HEK293 (cell line): ENCODE measurements at regions not wholly inside any gene's neighbourhood (a gene's known extent, or its start where the extent isn't known, plus 50 kb on each side); places are given as distances from the start of the nearest gene placed in this dataset.

Experiments
- CTCF ChIA-PET: fragments of 350-600 bp; formaldehyde crosslinking; extraction: SDS; loops from one replicate; lab custom pipeline; 2021; ENCODE audit warnings: antibody characterized with exemption; lab: Yijun Ruan, JAX
- POLR2A ChIA-PET: fragments of 300-600 bp; formaldehyde crosslinking; extraction: SDS; loops from one replicate; lab custom pipeline; 2020; ENCODE audit warnings: antibody characterized with exemption, inconsistent platforms; lab: Yijun Ruan, JAX
- H3K27ac ChIP-seq: fragments of 200-500 bp; sonication (Bioruptor generic); 2 replicates; pipeline ENCODE4 v1.5.1; 2014; ENCODE audit warnings: low read depth, low read length, control low read depth, inconsistent platforms; ENCODE audit errors: extremely low read depth
- H3K36me3 ChIP-seq, 2 experiments: fragments of 200-500 bp in 1 of 2; sonication (Bioruptor generic) in 1 of 2; 1 replicate in 1 of 2; 2 replicates in 1 of 2; pipeline ENCODE4 v1.5.1; 2014 to 2017; ENCODE audit warnings: inconsistent platforms in 2 of 2, low read length in 2 of 2; ENCODE audit not compliant: control insufficient read depth in 2 of 2, insufficient read depth in 1 of 2
- H3K4me1 ChIP-seq: fragments of 200-500 bp; sonication (Bioruptor generic); 2 replicates; pipeline ENCODE4 v1.5.1; 2014; ENCODE audit warnings: mild to moderate bottlenecking, low read length, inconsistent platforms; ENCODE audit not compliant: control insufficient read depth, insufficient read depth
- H3K4me3 ChIP-seq: 2 replicates; pipeline ENCODE4 v1.5.1; 2011; ENCODE audit warnings: low read depth, mild to moderate bottlenecking, control low read depth, low read length, moderate library complexity
- H3K9me3 ChIP-seq: fragments of 200-500 bp; sonication (Bioruptor generic); 2 replicates; pipeline ENCODE4 v1.5.1; 2014; ENCODE audit warnings: low read depth, low read length, inconsistent platforms; ENCODE audit not compliant: control insufficient read depth, insufficient read depth
- BCL11A ChIP-seq: fragments of 450-650 bp; formaldehyde crosslinking; IDR thresholded peaks from 2 replicates; pipeline ENCODE4 v1.5.1; 2016; ENCODE audit warnings: low read depth, missing biosample characterization, missing genetic modification characterization
- HOXC10 ChIP-seq: sonication (generic); formaldehyde crosslinking; IDR thresholded peaks from 2 replicates; pipeline ENCODE4 v1.8.1; 2023; ENCODE audit warnings: mild to moderate bottlenecking, missing genetic modification reagents
- TRIM28 ChIP-seq: IDR thresholded peaks from 2 replicates; pipeline ENCODE4 v1.6.1; 2011; ENCODE audit warnings: low read length, control low read depth, borderline replicate concordance
- WT1 ChIP-seq: fragments of 450-650 bp; formaldehyde crosslinking; IDR thresholded peaks from 2 replicates; pipeline ENCODE4 v1.5.1; 2016; ENCODE audit warnings: missing biosample characterization, missing genetic modification characterization
- ZBTB21 ChIP-seq: fragments of 450-650 bp; formaldehyde crosslinking; IDR thresholded peaks from 2 replicates; pipeline ENCODE4 v1.5.1; 2017; ENCODE audit warnings: missing biosample characterization, missing genetic modification characterization
- ZFHX2 ChIP-seq: fragments of 450-650 bp; formaldehyde crosslinking; conservative IDR thresholded peaks from 2 replicates; pipeline ENCODE4 v1.5.1; 2016; ENCODE audit warnings: missing biosample characterization, missing genetic modification characterization
- ZFP41 ChIP-seq: fragments of 450-650 bp; formaldehyde crosslinking; IDR thresholded peaks from 2 replicates; pipeline ENCODE4 v1.5.1; 2016; ENCODE audit warnings: missing biosample characterization, missing genetic modification characterization, borderline replicate concordance
- ZNF140 ChIP-seq: fragments of 450-650 bp; formaldehyde crosslinking; IDR thresholded peaks from 2 replicates; pipeline ENCODE4 v1.5.1; 2016; ENCODE audit warnings: missing biosample characterization, missing genetic modification characterization
- ZNF211 ChIP-seq: fragments of 450-650 bp; formaldehyde crosslinking; IDR thresholded peaks from 2 replicates; pipeline ENCODE4 v1.5.1; 2016; ENCODE audit warnings: low read depth, missing biosample characterization, missing genetic modification characterization
- ZNF266 ChIP-seq: fragments of 450-650 bp; formaldehyde crosslinking; IDR thresholded peaks from 2 replicates; pipeline ENCODE4 v1.5.1; 2016; ENCODE audit warnings: missing biosample characterization, missing genetic modification characterization, low read depth
- ZNF280D ChIP-seq: fragments of 450-650 bp; formaldehyde crosslinking; IDR thresholded peaks from 2 replicates; pipeline ENCODE4 v1.5.1; 2016; ENCODE audit warnings: missing biosample characterization, missing genetic modification characterization
- ZNF366 ChIP-seq: fragments of 450-650 bp; formaldehyde crosslinking; conservative IDR thresholded peaks from 2 replicates; pipeline ENCODE4 v1.5.1; 2016; ENCODE audit warnings: missing biosample characterization, missing genetic modification characterization
- ZNF391 ChIP-seq: fragments of 450-650 bp; formaldehyde crosslinking; IDR thresholded peaks from 2 replicates; pipeline ENCODE4 v1.5.1; 2016; ENCODE audit warnings: low read depth, missing biosample characterization, missing genetic modification characterization, borderline replicate concordance
- ZNF404 ChIP-seq: fragments of 450-650 bp; formaldehyde crosslinking; IDR thresholded peaks from 2 replicates; pipeline ENCODE4 v1.5.1; 2017; ENCODE audit warnings: missing biosample characterization, missing genetic modification characterization
- ZNF426 ChIP-seq: fragments of 450-650 bp; formaldehyde crosslinking; IDR thresholded peaks from 2 replicates; pipeline ENCODE4 v1.5.1; 2017; ENCODE audit warnings: missing biosample characterization, missing genetic modification characterization, mild to moderate bottlenecking, inconsistent platforms, moderate library complexity
- ZNF548 ChIP-seq: fragments of 450-650 bp; formaldehyde crosslinking; IDR thresholded peaks from 2 replicates; pipeline ENCODE4 v1.5.1; 2016; ENCODE audit warnings: missing biosample characterization, missing genetic modification characterization
- ZNF549 ChIP-seq: fragments of 450-650 bp; IDR thresholded peaks from 2 replicates; pipeline ENCODE4 v1.5.1; 2018; ENCODE audit warnings: missing biosample characterization, missing genetic modification characterization, mild to moderate bottlenecking, inconsistent platforms, moderate library complexity
- ZNF560 ChIP-seq: fragments of 450-650 bp; formaldehyde crosslinking; IDR thresholded peaks from 2 replicates; pipeline ENCODE4 v1.5.1; 2017; ENCODE audit warnings: missing biosample characterization, missing genetic modification characterization, borderline replicate concordance
- ZNF561 ChIP-seq: fragments of 450-650 bp; IDR thresholded peaks from 2 replicates; pipeline ENCODE4 v1.5.1; 2018; ENCODE audit warnings: missing biosample characterization, missing genetic modification characterization, borderline replicate concordance
- ZNF777 ChIP-seq: fragments of 450-650 bp; formaldehyde crosslinking; IDR thresholded peaks from 2 replicates; pipeline ENCODE4 v1.5.1; 2017; ENCODE audit warnings: missing biosample characterization, missing genetic modification characterization, borderline replicate concordance
- ZXDB ChIP-seq: fragments of 450-650 bp; formaldehyde crosslinking; IDR thresholded peaks from 2 replicates; pipeline ENCODE4 v1.5.1; 2016; ENCODE audit warnings: missing biosample characterization, missing genetic modification characterization
- TF ChIP-seq, protein P1 (sequence below): fragments of 450-650 bp; formaldehyde crosslinking; IDR thresholded peaks from 2 replicates; pipeline ENCODE4 v1.5.1; 2016; ENCODE audit warnings: missing biosample characterization, missing genetic modification characterization, borderline replicate concordance
- TF ChIP-seq, protein P2 (sequence below): fragments of 450-650 bp; formaldehyde crosslinking; IDR thresholded peaks from 2 replicates; pipeline ENCODE4 v1.5.1; 2016; ENCODE audit warnings: missing biosample characterization, missing genetic modification characterization, borderline replicate concordance

GRCh38 chr13:62049992-62050391 lies 634.3 kb upstream of the PCDH20 start:
- POLR2A ChIA-PET = no interaction called here
- Histone ChIP-seq H3K27ac (no peak overlapping the region), H3K4me1 (no peaks in the 10 kb centered on the region), H3K4me3 (no peak overlapping the region), H3K36me3 (no peaks in the 10 kb centered on the region), H3K9me3 (no peaks in the 10 kb centered on the region)
- TF ChIP-seq ZNF426 (tag by site-specific recombination) (no peak), BCL11A (tag by site-specific recombination) (no peak), ZFP41 (tag by site-specific recombination) (no peak), ZXDB (tag by site-specific recombination) (no peak), HOXC10 (CRISPR knock-in tag) (no peak), ZNF777 (tag by site-specific recombination) (no peak), ZNF266 (tag by site-specific recombination) (no peak)
- TF ChIP-seq, protein P1, sequence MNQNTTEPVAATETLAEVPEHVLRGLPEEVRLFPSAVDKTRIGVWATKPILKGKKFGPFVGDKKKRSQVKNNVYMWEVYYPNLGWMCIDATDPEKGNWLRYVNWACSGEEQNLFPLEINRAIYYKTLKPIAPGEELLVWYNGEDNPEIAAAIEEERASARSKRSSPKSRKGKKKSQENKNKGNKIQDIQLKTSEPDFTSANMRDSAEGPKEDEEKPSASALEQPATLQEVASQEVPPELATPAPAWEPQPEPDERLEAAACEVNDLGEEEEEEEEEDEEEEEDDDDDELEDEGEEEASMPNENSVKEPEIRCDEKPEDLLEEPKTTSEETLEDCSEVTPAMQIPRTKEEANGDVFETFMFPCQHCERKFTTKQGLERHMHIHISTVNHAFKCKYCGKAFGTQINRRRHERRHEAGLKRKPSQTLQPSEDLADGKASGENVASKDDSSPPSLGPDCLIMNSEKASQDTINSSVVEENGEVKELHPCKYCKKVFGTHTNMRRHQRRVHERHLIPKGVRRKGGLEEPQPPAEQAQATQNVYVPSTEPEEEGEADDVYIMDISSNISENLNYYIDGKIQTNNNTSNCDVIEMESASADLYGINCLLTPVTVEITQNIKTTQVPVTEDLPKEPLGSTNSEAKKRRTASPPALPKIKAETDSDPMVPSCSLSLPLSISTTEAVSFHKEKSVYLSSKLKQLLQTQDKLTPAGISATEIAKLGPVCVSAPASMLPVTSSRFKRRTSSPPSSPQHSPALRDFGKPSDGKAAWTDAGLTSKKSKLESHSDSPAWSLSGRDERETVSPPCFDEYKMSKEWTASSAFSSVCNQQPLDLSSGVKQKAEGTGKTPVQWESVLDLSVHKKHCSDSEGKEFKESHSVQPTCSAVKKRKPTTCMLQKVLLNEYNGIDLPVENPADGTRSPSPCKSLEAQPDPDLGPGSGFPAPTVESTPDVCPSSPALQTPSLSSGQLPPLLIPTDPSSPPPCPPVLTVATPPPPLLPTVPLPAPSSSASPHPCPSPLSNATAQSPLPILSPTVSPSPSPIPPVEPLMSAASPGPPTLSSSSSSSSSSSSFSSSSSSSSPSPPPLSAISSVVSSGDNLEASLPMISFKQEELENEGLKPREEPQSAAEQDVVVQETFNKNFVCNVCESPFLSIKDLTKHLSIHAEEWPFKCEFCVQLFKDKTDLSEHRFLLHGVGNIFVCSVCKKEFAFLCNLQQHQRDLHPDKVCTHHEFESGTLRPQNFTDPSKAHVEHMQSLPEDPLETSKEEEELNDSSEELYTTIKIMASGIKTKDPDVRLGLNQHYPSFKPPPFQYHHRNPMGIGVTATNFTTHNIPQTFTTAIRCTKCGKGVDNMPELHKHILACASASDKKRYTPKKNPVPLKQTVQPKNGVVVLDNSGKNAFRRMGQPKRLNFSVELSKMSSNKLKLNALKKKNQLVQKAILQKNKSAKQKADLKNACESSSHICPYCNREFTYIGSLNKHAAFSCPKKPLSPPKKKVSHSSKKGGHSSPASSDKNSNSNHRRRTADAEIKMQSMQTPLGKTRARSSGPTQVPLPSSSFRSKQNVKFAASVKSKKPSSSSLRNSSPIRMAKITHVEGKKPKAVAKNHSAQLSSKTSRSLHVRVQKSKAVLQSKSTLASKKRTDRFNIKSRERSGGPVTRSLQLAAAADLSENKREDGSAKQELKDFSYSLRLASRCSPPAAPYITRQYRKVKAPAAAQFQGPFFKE (tag by site-specific recombination) = no peak
- CTCF ChIA-PET = no interaction called here

- H3K27ac ChIP-seq = no peak overlapping the region
- H3K4me1 ChIP-seq = no peaks in the 10 kb centered on the region
- TF ChIP-seq ZNF549 (no peak), ZNF280D (tag by site-specific recombination) (no peak)
- H3K36me3 ChIP-seq = no peaks in the 10 kb centered on the region
- H3K9me3 ChIP-seq = no peaks in the 10 kb centered on the region
- POLR2A ChIA-PET = no interaction called here
- CTCF ChIA-PET = no interaction called here
- no peak overlapping the region for H3K4me3 ChIP-seq
Measured at GRCh38 chr13:62046512-62046911, 630.9 kb upstream of the PCDH20 start.

DNA sequence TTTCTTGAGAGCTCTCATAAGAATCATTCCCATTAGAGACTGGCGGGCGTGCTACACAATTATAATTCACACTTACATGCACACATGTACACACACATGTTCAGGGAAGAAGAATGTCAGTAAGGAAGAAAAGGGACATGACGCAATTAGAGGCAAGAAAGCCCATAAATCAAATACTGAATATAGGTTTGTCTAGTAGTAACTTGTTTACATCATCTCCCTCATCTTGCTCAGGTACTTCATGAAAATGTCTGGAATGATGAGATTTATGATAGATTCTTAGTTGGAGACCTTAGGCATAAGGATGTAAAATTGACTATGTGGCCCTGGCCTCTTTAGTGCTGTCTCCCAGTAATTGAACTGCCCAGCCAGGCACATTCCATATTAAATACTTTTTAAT lies 628.0 kb upstream of the PCDH20 start:
- Histone ChIP-seq H3K4me1 (no peaks in the 10 kb centered on the region), H3K4me3 (no peak overlapping the region), H3K36me3 (no peaks in the 10 kb centered on the region), H3K27ac (no peak overlapping the region), H3K9me3 (no peaks in the 10 kb centered on the region)
- ChIA-PET POLR2A (no interaction called here), CTCF (no interaction called here)
- TF ChIP-seq ZNF404 (tag by site-specific recombination) (no peak), ZBTB21 (tag by site-specific recombination) (no peak), ZNF560 (no peak), ZNF366 (tag by site-specific recombination) (no peak), ZNF211 (tag by site-specific recombination) (no peak), HOXC10 (CRISPR knock-in tag) (no peak), ZNF391 (tag by site-specific recombination) (no peak), ZNF561 (tag by site-specific recombination) (no peak), TRIM28 (no peak), ZNF548 (tag by site-specific recombination) (no peak), WT1 (tag by site-specific recombination) (no peak), ZNF140 (tag by site-specific recombination) (no peak), ZFHX2 (tag by site-specific recombination) (no peak)
- TF ChIP-seq, protein P2, sequence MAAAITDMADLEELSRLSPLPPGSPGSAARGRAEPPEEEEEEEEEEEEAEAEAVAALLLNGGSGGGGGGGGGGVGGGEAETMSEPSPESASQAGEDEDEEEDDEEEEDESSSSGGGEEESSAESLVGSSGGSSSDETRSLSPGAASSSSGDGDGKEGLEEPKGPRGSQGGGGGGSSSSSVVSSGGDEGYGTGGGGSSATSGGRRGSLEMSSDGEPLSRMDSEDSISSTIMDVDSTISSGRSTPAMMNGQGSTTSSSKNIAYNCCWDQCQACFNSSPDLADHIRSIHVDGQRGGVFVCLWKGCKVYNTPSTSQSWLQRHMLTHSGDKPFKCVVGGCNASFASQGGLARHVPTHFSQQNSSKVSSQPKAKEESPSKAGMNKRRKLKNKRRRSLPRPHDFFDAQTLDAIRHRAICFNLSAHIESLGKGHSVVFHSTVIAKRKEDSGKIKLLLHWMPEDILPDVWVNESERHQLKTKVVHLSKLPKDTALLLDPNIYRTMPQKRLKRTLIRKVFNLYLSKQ (tag by site-specific recombination) = no peak
